NK-92 (cell line): ENCODE measurements at regions not wholly inside any gene's neighbourhood (a gene's known extent, or its start where the extent isn't known, plus 50 kb on each side); places are given as distances from the start of the nearest gene placed in this dataset.

Source experiments
- DNase-seq: peaks from one replicate; lab custom pipeline; 2025; ENCODE audit not compliant: unreplicated experiment; lab: John Stamatoyannopoulos, UW

DNA sequence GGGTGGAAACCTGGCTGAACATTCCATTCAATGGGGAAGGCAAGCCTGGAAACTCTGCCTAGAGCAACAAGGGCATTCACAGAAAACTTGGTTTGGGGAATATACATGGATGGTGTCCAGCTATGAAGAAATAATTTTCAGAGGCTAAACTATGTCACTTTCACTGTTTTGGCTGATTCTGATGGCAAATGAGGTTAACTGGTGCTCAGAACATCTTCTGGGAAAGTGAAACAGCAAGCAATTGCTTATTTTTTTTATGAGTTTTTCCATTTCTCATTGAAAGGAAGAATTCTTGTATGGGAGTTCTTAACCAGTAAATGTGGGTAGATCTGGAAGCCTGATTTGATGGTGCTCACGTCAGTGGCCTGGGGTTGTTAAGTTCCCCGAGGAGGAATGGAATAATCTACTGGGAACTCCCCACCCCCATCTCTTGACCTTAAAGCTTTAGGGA is 132.8 kb upstream of the BTG1 start:
- no peak for DNase-seq

DNA sequence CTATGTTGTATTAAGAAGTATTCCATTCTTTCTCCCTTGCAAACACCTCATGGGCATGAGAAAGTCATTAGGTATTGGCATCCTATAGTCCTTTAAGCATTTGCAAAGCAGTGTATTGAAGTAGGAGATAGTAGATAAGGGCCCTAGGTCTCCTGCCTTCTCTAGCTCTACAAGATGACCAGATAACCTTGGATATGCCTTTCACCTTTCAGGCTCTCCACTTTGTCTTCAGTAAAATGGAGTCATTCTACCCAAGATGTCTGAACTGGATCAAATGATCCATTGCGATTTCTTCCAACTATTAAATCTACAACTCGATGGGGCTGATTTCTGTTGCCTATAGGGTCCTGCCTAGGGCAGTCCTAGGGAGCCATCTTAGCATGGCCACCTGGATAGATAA is 132.1 kb upstream of the BTG1 start:
- DNase-seq = no peak

DNA sequence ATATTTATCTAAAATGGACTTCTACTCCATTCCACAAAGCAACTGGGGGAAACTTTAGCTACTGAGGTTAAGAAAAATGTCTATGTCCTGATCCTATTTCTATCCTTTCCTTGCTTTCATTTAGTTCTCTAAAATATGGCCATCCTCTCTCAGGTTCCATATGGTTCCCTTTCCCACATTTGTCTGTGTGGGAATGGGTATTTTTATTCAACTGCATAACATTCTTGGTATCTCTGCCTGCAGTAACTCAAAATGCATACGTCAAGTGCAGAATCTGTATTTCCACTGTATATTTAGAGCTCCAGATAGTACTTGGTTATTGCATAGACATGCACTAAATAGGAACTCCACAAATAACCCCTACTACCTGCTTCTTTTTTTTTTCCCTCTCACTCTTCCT is 130.6 kb upstream of the BTG1 start:
- no peak for DNase-seq

DNA sequence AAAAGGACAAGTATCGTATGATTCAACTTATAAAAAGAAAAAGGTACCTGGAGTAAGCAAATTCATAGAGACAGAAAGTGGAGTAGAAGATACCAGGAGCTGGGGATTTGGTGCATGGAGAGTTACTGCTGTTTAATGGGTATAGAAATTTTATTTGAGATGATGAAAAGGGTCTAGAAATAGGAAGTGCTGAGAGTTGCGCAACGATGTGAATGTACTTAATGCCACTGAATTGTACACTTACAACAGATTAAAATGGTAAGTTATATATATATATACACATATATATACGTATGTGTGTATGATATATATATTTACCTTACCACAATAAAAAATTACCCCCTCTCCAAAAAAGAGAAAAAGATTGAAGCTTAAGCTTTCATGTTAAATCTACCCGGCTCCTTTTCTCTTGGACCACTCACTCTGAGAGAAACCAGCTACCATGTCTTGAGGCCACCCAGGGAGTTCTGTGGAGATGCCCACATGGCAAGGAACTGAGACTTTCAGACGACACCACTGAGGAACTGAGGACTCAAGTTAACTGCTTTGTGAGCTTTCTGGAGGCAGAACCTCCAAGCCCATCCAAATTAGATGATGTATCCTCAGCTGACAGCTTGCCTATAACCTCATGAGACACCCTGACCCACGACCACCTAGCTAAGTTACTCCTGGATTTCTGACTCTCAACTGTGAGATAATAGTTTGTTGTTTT is 130.0 kb upstream of the BTG1 start:
- no peak for DNase-seq

DNA sequence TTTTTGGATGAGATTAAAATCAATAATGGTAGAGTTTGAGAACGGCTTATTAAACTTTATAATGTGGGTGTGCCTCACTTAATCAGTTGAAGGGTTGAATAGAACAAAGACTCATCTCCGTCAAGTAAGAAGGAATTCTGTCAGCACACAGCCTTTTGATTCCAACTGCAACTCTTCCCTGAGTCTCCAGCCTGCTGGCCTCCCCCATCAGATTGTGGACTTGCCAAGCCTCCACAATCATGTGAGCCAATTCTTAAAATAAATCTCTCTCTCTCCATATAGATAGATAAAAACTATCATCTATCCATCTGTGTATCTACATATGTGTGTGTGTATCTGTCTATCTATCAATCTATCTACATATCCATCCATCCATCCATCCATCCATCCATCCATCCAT is 127.4 kb upstream of the BTG1 start:
- DNase-seq = no peak

DNA sequence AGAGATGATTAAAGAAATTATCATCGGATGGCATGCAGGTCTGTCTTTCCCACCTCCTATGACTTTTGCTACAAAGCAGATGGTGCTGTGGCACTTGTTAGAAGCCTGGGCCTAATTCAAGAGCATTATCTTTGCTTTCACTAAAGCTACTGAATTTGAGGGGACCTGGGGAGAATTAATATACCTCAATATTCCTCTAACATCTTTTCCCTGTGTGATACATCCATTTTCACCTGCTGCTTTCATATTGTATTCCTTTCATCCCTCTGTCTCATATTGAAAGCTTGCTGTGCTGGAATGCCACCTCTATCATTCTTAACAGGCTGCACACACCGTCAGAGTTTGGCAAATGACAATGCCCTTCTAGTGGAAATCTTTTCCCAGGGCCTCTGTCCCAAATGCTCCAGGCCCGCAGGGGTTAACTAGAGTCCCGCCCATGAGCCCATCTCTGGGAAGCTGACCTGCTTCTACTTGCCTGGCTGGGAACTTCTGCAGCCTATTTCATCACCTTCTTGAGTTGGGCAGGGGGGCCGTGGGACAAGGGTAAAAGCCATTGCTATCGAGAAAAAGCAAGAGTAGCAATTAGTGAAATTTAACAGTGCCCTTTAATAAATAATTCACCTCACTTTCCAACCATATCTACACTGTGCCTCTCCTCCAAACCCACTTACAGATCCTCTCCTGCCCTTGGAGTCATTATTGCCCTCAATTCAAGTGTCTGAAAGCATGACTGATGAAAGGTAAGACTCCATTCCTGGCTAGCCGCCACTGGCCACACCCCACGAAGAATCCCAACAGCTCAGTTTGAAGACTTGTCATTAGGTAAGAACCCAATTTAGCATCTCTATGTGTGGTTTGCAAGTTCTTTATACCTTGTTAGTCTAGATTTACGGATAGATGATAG is 126.7 kb upstream of the BTG1 start:
- no peak for DNase-seq

DNA sequence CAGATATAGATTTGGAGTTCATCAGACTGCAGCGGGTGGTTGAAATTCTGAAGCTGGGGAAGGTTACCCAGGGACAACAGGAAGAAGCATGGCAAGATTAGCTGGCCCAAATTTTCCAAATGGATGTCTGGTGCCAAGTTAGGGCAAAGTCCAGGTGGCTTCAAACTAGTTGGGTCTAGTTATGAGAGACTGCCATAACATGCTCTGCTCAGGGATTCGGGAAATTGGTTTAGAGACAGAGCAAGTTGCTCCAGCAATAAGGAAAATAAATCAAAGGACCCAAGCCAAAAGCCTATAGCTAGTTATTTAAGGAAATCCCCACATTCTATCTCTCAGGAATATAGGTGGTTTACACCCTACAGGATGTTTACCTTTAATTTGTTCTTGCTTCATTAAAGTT is 125.7 kb upstream of the BTG1 start:
- no peak for DNase-seq

DNA sequence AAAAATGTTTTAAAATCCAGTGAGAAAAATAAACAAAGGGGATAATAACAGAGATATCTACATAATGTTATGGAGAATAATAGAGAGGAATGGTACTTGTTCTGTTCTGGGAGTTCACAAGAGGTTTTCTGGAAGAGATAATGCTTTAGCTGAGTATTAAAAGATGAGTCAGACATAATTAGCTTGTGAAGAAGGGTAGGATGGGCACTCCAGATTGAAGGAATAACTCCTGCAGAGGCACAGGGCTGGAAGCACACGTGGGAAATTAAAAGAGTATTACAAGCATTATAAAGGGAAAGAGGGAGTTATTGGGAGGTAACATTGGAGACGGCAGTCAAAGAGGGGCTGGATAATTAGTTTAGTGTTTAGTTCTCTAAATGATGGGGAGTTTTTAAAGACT is 124.9 kb upstream of the BTG1 start:
- DNase-seq = no peak

DNA sequence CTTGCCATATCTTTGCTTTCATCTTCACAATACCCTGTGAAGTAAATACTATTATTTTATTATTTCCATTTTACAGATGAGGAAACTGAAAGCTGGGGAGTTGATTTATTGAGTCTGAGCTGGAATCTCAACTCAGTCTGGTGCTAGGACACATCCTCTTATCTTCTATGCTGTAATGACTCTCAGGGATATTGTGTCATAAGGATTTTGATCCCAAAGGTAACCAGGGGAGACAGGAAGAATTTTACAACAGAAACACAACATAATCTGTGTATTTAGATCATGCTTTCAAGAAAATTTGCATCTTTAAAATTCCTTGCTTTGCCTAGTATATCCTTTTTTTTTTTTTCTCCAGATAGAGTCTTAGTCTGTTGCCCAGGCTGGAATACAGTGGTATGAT is 123.3 kb upstream of the BTG1 start:
- no peak for DNase-seq

DNA sequence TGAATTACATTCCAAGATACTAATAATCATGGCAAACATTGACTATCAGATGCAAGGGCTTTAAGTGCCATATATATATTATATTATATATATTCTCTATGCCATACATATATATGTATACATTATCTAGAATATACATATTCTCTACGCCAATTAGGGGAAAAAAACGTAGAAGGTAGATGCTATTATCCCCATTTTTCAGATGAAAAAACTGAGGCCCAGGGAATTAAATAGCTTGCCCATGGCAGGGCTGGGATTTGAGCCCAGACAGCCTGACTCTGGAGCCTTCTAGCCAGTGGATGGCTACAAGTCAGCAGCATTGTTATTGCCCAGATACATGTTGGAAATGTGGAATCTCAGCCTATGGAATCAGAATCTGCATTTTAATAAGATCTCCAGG is 116.0 kb upstream of the BTG1 start:
- DNase-seq = no peak

DNA sequence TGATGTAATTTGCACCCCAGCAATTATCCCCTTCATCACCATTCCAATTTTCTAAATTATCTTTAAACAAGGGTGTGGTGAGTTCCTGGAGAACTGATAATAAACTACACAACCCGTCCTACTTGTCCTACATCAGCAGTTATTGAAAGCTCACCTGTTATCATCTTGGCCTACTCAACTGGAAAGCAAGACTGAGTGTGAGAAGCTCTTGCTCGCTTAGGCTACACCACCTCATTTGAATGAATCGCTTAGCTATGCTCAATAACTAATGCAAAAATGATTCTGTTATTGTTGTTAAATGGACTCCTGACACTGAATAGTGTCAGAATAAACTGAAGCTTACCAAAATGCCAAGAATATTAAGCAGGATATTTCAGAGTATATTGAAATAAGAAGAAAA is 115.4 kb upstream of the BTG1 start:
- DNase-seq = no peak

DNA sequence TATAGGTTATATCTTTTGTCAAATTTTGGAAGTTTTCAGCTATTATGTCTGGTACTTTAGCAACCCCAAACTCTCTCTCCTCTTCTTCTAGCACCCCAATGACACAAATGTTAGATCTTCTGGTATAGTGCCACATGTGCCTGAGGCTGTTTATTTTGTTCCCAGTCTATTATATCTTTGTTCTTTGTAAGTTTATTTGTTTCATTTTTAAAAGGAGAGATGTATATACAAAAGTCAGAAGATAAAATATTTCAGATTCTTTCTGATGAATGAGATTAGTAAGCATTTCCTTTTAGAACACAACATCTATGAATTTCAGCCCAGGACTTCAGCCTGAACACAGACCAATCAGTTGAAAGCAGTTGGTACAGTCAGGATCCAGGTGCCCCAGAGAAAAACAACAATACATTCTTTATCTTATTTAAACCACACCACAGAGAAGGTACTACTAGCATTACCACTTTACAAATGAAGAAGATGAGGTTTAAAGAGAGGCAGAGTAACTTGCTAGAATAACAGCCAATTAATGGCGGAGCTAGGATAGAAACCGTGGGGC is 114.1 kb upstream of the BTG1 start:
- no peak for DNase-seq

DNA sequence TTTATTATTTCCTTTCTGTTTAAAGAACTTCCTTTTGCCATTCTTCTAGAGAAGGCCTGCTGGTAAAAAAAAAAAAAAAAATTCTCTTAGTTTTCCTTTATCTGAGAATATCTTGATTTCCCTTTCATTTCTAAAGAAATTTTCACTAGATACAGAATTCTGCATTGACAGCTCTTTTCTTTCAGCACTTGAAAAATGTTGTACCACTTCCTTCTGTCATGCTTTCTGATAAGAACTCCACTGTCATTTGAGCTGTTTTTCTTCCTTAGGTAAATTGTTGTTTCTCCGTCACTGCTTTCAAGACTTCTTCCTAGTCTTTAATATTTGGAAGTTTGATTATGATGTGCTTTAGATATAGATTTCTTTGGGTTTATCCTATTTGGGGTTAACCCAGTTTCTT is 113.6 kb upstream of the BTG1 start:
- DNase-seq = no peak

DNA sequence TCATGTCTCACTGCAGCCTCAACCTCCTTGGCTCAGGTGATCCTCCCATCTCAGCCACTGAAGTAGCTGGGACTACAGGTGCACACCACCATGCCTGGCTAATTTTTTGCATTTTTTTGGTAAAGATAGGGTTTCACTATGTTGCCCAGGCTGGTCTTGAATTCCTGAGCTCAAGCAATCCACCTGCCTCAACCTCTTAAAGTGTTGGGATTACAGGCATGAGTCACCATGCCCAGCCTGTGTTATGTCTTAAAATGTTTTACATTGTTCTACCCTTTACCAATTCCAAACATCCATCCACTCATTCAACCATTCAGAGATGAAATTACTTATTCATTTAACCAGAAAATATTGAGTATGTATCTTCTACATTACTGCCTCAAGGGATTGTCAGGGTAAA is 111.6 kb upstream of the BTG1 start:
- DNase-seq = no peak

DNA sequence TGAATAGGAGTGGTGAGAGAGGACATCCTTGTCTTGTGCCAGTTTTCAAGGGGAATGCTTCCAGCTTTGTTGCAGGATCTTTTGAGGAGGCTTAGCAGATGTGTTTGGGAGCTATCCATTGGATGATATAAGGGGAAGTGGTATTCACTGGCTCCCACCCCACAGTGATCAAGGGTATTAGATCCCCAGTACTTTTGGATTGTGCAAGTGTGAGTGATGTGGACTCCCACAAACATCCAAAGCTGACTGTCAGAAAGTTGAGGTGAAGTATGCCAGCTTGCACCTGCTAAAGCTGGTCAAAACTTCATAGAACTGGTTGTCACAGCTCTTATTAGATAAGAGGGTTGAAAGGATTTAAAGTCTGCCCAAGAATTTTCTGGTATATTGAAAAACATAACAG is 110.1 kb upstream of the BTG1 start:
- DNase-seq = no peak

DNA sequence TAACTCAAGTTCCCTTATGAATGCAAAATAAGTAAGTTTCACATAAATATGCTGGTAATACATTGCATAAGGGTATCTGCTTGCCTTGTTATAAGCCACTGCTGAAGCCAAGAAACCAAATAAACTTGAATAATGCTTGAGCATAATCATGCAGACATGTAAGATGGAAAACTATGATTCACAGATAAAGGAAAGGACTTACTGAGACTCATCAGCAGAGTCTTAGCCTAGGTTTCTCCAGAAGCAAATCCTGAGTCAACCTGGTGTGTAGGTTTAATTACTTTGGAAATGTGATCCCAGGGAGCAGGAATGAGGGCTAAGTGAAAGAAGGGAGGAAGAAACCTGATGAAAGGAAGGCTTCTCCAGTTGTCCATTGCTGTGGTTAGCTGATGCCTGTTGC is 107.7 kb upstream of the BTG1 start:
- DNase-seq = no peak

DNA sequence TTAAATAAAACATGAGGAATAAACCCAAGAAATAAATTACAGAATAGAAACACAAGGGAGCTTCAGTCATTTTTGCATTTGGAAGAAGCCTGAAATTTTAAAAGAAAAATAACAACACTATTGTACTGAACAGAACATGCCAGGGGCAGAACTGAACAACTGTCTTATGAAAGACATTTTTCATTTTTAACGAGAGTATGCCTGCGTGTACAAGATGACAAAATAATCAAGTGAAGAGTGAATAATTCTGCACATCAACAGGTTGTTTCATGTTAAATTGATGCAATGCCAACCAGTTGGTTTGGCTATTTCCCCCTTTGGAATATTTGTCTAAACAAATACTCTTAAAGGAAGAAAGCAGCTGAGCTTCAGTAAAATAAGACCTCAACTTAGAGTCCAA is 103.3 kb upstream of the BTG1 start:
- DNase-seq = no peak

DNA sequence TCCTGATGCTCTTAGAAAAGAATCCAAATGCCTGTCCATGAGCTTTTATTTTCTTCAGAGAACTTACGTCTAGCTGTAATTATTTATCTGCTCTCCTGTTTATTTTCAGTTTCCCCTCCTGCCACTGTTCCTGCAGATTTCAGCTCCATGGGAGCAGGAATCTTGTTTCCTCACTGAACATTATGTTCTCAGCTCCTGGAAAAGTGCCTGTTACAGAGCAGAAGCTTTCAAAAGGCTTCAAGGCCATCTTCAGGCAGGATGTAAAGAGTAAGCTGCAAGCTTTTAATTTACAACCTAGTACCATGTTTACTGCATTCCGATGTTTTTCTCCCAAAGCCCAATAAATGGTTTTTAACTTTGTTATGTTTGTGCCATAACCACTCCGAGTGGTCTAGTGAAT is 98.4 kb upstream of the BTG1 start:
- DNase-seq = no peak

DNA sequence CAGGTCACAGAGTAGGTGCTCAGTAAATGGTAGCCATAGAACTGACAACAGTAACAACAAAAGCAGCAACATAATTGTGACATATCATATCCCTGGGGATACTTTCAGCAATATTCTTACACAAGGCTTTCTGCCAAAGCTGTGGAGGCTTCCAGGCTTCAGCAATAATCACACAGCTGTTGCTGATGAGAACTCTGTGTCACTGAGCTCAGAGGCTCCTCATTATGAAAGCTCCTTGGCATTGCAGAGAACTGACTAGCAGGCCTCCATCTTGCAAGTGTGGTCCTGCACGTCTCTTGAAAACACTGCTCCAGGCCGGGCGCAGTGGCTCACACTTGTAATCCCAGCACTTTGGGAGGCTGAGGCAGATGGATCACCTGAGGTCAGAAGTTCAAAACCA is 97.3 kb upstream of the BTG1 start:
- no peak for DNase-seq

DNA sequence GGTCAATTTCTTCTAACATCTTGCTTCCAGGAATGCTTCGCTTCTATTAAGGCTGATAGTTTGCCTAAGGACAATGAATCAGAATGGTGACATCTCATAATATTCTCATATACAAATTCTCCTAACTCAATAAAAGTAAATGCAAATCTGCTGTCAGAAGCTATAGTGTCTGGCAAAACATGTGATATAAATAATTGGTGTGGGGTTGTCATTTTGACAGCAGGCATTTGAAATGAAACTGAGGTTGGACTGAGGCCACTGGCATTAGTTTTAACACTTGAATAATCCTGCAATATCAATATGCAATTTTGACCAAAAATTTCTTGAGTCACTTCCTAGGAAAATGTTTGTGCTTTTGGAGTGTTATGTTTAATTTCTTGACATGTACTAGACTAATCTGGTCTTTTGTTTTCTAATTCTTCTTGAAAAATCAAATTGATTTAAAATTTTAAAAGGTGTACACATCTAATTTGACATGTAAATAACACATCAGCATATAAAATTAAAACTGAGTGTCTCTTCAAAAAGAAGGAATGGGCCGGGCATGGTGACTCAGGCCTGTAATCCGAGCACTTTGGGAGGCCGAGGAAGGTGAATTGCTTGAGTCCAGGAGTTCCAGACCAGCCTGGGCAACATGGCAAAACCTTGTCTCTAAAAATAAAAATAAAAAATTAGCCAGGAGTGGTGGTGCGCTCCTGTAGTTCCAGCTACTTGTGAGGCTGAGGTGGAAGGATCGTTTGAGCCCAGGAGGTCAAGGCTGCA is 92.3 kb upstream of the BTG1 start:
- no peak for DNase-seq

DNA sequence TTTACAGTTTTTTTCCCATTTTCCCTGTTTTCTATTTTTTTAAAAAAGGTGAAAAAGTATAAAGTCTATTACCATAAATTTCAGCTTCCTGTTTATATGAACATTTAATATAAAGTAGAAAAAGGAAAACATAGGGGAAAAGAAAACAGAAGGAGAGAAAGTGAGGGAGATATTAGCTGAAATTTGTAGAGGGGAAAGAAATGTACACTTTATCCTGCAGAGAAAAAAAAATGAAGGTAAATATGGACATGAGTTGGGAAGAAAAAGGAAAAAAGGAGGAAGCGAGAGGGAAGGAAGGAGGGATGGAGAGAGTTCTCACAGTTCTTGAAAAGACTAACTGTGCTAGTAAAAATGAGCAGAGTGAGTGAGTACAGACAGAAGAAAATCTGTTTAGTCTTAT is 91.6 kb upstream of the BTG1 start:
- DNase-seq = no peak
